ENCODE measurements at regions not wholly inside any gene's neighbourhood (a gene's known extent, or its start where the extent isn't known, plus 50 kb on each side); places are given as distances from the start of the nearest gene placed in this dataset.

DNA sequence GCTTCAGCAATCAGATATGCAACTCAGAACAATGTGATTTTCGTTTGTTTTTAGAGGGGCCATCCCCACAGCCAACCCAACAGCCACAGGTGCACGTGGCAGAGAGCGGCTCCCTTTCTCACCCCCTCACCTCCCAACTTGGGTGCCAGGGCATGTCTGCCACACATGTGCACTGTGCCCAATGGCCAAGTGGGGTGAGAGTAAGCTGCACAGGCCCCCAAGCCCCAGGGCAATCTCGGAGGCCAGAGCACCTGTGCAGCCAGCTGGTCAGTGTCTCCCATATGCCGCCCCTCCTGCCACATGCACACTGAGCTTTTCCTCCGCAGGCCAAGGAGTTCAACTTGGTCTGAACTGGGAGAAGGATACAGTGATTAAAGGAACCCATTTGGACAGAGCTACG lies 1130.2 kb downstream of the DSC3 start:
- no peak for DNase-seq
- Histone ChIP-seq H3K27ac (ENCODE audit: insufficient read length, low read depth, low read length) (no peak overlapping the region), H4K5ac (ENCODE audit: insufficient read length, low read depth, low read length) (no peak overlapping the region), H3K56ac (ENCODE audit: insufficient read length, low read depth, low read length) (no peak overlapping the region), H2AFZ (ENCODE audit: low read length) (no peak overlapping the region), H3K27me3 (ENCODE audit: insufficient read depth, low read length) (no peaks in the 10 kb centered on the region), H2BK15ac (ENCODE audit: low read depth, low read length) (no peak overlapping the region), H2BK12ac (ENCODE audit: insufficient read length, low read depth, low read length) (no peak overlapping the region), H3K9me3 (ENCODE audit: control insufficient read depth, low read depth, low read length) (no peaks in the 10 kb centered on the region), H2BK20ac (ENCODE audit: low read depth, low read length, poor library complexity, severe bottlenecking) (no peak overlapping the region), H4K91ac (ENCODE audit: insufficient read length, low read depth, low read length) (no peak overlapping the region), H2BK120ac (ENCODE audit: low read depth, low read length, poor library complexity, severe bottlenecking) (no peak overlapping the region), H3K18ac (ENCODE audit: insufficient read length, low read depth, low read length) (no peak overlapping the region), H3K23ac (ENCODE audit: insufficient read length, low read depth, low read length) (no peak overlapping the region), H4K8ac (replicated peaks; ENCODE audit: insufficient read length, low read depth, low read length) (no peak overlapping the region), H3K4ac (ENCODE audit: low read depth, low read length) (no peak overlapping the region), H3K79me2 (ENCODE audit: insufficient read depth, low read length) (no peaks in the 10 kb centered on the region), H3T11ph (ENCODE audit: low read length) (no peak overlapping the region), H3K4me1 (ENCODE audit: insufficient read depth, low read length) (no peaks in the 10 kb centered on the region), H3K14ac (ENCODE audit: insufficient read depth, low read length) (no peak overlapping the region; the same call in 1 of the 2 replicates), H2BK5ac (ENCODE audit: insufficient read length, low read length) (no peak overlapping the region), H3K9ac (ENCODE audit: extremely low read depth, insufficient read length, low read length) (no peak overlapping the region), H3K4me2 (ENCODE audit: insufficient read depth, insufficient read length, low read length) (no peak overlapping the region), H4K20me1 (ENCODE audit: control insufficient read depth, insufficient read depth, insufficient read length) (no peaks in the 10 kb centered on the region), H2AK5ac (ENCODE audit: insufficient read length, low read length) (no peak overlapping the region), H3K79me1 (ENCODE audit: insufficient read depth, low read depth, low read length, poor library complexity, severe bottlenecking) (no peaks in the 10 kb centered on the region), H3K23me2 (ENCODE audit: insufficient read length, low read depth, low read length, poor library complexity, severe bottlenecking) (no peaks in the 10 kb centered on the region)
- TF ChIP-seq, protein P1, sequence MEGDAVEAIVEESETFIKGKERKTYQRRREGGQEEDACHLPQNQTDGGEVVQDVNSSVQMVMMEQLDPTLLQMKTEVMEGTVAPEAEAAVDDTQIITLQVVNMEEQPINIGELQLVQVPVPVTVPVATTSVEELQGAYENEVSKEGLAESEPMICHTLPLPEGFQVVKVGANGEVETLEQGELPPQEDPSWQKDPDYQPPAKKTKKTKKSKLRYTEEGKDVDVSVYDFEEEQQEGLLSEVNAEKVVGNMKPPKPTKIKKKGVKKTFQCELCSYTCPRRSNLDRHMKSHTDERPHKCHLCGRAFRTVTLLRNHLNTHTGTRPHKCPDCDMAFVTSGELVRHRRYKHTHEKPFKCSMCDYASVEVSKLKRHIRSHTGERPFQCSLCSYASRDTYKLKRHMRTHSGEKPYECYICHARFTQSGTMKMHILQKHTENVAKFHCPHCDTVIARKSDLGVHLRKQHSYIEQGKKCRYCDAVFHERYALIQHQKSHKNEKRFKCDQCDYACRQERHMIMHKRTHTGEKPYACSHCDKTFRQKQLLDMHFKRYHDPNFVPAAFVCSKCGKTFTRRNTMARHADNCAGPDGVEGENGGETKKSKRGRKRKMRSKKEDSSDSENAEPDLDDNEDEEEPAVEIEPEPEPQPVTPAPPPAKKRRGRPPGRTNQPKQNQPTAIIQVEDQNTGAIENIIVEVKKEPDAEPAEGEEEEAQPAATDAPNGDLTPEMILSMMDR (conservative IDR thresholded peaks at IDR 0.05): no peak
- peaks cover 0 to 4% (median 2%) of the 10 kb centered on the region in 3 experiments; a peak in 2 of 7 replicates for H3K36me3 Mint-ChIP-seq (ENCODE audit: insufficient read depth in 1 of 3, low read depth in 3 of 3)
- no peak overlapping the region for H3K27ac Mint-ChIP-seq
- peaks cover 3 to 6% of the 10 kb centered on the region in 2 experiments; a peak in 4 of 5 replicates for H3K9me3 Mint-ChIP-seq
- WGBS (ENCODE audit: extremely low coverage, insufficient read length, low lambda C conversion rate): no CpG with 5 or more reads among the region's 7 CpGs
- H3K4me1 Mint-ChIP-seq: peaks cover 0 to 6% of the 10 kb centered on the region in 2 experiments; a peak in 2 of 4 replicates
- H3K4me3 Mint-ChIP-seq: no peak overlapping the region
- no peaks in the 10 kb centered on the region for H3K27me3 Mint-ChIP-seq (ENCODE audit: low read depth)
